ENCODE measurements at regions not wholly inside any gene's neighbourhood (a gene's known extent, or its start where the extent isn't known, plus 50 kb on each side); places are given as distances from the start of the nearest gene placed in this dataset.

DNA sequence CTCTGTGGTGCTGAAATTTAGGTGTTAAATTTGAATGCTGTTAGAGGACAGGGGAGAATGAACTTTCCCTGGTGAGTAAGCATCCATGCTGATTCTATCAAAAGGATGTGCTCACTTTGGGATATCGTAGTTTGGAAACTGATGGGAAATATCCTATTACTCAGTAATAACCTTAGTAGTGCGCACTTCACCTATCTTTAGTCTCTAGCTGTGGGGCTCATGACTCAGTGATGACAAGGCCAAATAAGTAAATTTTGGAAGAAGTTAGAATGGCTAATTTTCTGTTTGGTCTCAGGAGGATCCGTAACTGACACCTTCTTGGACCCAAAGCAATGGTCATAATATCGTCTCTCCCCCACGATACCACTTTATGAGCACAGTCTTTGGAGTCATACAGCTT is 448.4 kb downstream of the PSAT1 start:
- no peaks in the 10 kb centered on the region for H3K36me3 ChIP-seq

DNA sequence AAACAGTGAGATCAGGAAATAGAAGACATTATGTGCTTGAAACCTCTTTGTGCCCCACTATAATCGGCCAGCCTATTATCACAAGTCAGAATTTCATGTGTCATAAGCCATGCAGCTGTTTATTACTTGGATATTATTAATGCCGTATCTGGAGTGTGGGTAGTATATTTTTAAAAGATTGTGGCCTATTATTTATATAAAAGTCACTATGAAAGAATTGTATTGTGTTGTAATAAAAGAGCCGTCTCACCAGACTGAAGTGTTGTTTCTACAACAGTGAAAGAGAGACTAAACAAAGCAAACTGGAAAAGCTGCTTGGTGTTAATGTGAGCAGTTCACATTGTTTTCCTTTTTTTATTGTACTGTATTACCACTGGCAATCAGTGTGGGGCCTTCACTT is 449.1 kb downstream of the PSAT1 start:
- no peak for ATAC-seq
- no peaks in the 10 kb centered on the region for H3K27me3 ChIP-seq (ENCODE audit: low read depth)
- DNase-seq = no peak
- H3K4me3 ChIP-seq = no peak overlapping the region
- no peaks in the 10 kb centered on the region for H3K36me3 ChIP-seq
- H3K27ac ChIP-seq = no peak overlapping the region
- no peaks in the 10 kb centered on the region for H3K4me1 ChIP-seq
- intact Hi-C loops (cut with DNase I) = no loop called here
- H3K9me3 ChIP-seq = no peaks in the 10 kb centered on the region
- TF ChIP-seq, protein P1, sequence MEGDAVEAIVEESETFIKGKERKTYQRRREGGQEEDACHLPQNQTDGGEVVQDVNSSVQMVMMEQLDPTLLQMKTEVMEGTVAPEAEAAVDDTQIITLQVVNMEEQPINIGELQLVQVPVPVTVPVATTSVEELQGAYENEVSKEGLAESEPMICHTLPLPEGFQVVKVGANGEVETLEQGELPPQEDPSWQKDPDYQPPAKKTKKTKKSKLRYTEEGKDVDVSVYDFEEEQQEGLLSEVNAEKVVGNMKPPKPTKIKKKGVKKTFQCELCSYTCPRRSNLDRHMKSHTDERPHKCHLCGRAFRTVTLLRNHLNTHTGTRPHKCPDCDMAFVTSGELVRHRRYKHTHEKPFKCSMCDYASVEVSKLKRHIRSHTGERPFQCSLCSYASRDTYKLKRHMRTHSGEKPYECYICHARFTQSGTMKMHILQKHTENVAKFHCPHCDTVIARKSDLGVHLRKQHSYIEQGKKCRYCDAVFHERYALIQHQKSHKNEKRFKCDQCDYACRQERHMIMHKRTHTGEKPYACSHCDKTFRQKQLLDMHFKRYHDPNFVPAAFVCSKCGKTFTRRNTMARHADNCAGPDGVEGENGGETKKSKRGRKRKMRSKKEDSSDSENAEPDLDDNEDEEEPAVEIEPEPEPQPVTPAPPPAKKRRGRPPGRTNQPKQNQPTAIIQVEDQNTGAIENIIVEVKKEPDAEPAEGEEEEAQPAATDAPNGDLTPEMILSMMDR (IDR thresholded peaks at IDR 0.05) = no peak

More for the DNA sequence above, 448.4 kb downstream of the PSAT1 start:
- TF ChIP-seq, protein P1 (IDR thresholded peaks at IDR 0.05) = no peak
- H3K27ac ChIP-seq = no peak overlapping the region
- H3K4me1 ChIP-seq = no peaks in the 10 kb centered on the region
- intact Hi-C loops (cut with DNase I) = no loop called here
- no peak overlapping the region for H3K4me3 ChIP-seq
- ATAC-seq (no peak), DNase-seq (no peak)
- no peaks in the 10 kb centered on the region for H3K27me3 ChIP-seq (ENCODE audit: low read depth)
- no peaks in the 10 kb centered on the region for H3K9me3 ChIP-seq

DNA sequence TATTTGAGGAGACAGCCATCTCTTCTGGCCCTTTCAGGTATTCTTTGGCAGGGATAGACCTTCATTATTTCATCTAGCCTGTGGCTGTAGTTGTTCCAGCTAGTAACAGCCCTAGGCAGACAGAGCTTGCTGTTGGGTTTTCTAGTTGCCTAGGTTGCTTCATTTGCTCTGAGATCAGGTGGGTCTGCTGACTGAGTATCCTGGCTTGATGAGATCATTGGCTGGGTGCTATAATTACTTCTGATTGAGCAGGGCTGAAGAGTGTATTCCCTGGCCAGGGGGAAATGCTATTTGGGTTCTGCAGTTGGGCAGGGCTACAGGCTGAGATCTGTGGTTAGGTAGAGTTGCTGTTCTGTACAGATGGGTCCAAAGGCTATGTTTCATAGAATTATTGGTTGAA is 456.1 kb downstream of the PSAT1 start:
- TF ChIP-seq, protein P1 (IDR thresholded peaks at IDR 0.05) = no peak
- Histone ChIP-seq H3K36me3 (no peaks in the 10 kb centered on the region), H3K4me1 (no peaks in the 10 kb centered on the region), H3K27me3 (ENCODE audit: low read depth) (no peaks in the 10 kb centered on the region), H3K4me3 (no peak overlapping the region), H3K27ac (no peak overlapping the region), H3K9me3 (no peaks in the 10 kb centered on the region)
- DNase-seq (no peak), ATAC-seq (no peak)
- intact Hi-C loops (cut with DNase I) = no loop called here

DNA sequence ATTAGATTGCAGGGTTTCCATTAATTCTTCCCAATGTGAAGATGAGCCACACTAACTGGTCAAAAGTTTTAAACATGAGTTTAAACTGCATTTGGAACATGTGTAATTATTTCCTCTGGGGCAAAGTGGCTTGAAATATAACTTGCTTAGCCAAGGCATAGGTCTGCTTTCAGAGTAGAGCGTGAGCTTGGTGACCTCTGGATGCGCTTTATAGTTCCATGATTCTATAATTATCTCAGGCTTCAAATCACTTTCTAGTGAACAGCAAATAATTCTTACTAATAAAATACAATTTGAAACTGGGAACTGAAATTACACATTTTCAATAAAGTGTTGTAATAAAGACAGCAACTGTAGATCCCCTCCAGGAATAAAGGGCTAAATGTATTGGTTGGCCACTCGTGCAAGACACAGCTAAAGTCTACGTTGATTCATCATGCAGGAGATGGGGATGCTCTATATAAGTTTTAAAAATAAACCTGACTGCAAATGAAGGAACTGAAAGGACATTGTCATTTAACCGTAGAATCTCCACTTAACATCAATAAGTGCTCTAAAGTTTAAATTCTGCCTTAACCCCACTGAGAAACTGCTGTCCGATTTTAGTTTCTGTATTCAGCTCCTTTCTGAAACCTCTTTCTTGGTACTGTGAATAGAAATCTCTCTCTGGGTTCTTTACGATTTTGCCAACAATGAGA is 460.0 kb downstream of the PSAT1 start:
- TF ChIP-seq, protein P1 (IDR thresholded peaks at IDR 0.05) = no peak
- H3K27me3 ChIP-seq (ENCODE audit: low read depth) = no peaks in the 10 kb centered on the region
- no peak for DNase-seq
- H3K4me1 ChIP-seq = no peaks in the 10 kb centered on the region
- H3K4me3 ChIP-seq = no peak overlapping the region
- H3K36me3 ChIP-seq = no peaks in the 10 kb centered on the region
- H3K9me3 ChIP-seq = no peaks in the 10 kb centered on the region
- no peak for ATAC-seq
- H3K27ac ChIP-seq = no peak overlapping the region
- intact Hi-C loops (cut with DNase I) = no loop called here

DNA sequence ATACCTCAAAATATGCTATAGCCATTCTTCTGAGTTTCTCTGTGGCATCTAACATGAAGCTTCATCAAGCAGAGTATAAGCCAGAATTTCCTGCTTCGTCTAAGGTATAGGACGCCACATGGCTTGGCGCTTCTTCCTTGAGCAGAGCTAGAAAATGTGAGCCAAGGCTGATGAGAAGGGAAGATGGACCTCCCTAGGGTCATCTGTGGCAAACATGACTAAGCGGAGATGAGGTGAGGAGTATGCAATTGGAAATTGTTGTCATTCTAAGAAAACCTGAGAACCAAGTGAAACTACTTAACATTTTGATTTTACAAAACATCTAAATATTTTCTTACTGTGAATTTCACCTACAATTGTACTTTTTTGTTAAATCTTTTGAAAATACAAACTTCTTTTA is 466.5 kb downstream of the PSAT1 start:
- ATAC-seq (no peak), DNase-seq (no peak)
- Histone ChIP-seq H3K36me3 (no peaks in the 10 kb centered on the region), H3K27ac (no peak overlapping the region), H3K9me3 (no peaks in the 10 kb centered on the region), H3K4me1 (no peaks in the 10 kb centered on the region), H3K27me3 (ENCODE audit: low read depth) (no peaks in the 10 kb centered on the region), H3K4me3 (no peak overlapping the region)
- TF ChIP-seq, protein P1 (IDR thresholded peaks at IDR 0.05) = no peak
- intact Hi-C loops (cut with DNase I) = no loop called here

Data from lower lobe of right lung (tissue), 2 donors.